ENCODE measurements at regions not wholly inside any gene's neighbourhood (a gene's known extent, or its start where the extent isn't known, plus 50 kb on each side); places are given as distances from the start of the nearest gene placed in this dataset.

DNA sequence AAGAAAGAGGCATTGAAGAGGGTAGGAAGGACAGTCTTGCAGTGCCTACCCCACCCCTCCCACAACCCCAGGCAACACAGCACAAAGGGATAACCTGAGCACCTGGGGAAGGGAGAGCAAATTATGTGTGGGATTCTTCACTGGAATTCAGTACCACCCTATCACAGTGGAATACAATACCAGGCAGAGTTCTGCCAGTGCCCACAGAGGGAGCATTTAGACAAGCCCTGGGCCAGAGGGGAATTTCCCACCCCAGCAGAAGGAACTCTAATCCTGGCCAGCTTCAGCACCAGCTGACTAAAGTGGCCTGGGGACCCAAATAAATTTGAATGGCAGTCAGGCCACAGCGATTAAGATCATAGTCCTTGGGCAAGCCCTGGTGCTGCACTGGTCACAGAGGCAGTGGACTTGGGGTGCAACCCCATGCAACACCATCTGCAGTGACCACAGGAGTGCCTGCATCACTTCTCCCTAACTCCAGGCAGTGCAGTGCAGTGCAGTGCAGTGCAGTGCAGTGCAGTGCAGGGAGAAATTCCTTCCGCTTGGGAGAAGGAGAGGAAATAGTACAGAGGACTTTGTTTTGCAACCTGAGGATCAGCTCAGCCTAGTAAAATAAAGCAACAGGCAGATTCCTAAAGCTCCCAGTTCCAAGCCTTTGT lies 147.8 kb upstream of the SRD5A2 start:
- TF ChIP-seq ZC3H10 (CRISPR knock-in tag; IDR thresholded peaks at IDR 0.05): no peak
- TF ChIP-seq OSR1 (CRISPR knock-in tag; IDR thresholded peaks at IDR 0.05): no peak
- TF ChIP-seq RARB (CRISPR knock-in tag; IDR thresholded peaks at IDR 0.05): no peak
- TF ChIP-seq, protein P1, sequence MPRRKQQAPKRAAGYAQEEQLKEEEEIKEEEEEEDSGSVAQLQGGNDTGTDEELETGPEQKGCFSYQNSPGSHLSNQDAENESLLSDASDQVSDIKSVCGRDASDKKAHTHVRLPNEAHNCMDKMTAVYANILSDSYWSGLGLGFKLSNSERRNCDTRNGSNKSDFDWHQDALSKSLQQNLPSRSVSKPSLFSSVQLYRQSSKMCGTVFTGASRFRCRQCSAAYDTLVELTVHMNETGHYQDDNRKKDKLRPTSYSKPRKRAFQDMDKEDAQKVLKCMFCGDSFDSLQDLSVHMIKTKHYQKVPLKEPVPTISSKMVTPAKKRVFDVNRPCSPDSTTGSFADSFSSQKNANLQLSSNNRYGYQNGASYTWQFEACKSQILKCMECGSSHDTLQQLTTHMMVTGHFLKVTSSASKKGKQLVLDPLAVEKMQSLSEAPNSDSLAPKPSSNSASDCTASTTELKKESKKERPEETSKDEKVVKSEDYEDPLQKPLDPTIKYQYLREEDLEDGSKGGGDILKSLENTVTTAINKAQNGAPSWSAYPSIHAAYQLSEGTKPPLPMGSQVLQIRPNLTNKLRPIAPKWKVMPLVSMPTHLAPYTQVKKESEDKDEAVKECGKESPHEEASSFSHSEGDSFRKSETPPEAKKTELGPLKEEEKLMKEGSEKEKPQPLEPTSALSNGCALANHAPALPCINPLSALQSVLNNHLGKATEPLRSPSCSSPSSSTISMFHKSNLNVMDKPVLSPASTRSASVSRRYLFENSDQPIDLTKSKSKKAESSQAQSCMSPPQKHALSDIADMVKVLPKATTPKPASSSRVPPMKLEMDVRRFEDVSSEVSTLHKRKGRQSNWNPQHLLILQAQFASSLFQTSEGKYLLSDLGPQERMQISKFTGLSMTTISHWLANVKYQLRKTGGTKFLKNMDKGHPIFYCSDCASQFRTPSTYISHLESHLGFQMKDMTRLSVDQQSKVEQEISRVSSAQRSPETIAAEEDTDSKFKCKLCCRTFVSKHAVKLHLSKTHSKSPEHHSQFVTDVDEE (CRISPR knock-in tag; IDR thresholded peaks at IDR 0.05): no peak
- no peak for TF ChIP-seq GLIS3 (CRISPR knock-in tag; IDR thresholded peaks at IDR 0.05)
- TF ChIP-seq, protein P2, sequence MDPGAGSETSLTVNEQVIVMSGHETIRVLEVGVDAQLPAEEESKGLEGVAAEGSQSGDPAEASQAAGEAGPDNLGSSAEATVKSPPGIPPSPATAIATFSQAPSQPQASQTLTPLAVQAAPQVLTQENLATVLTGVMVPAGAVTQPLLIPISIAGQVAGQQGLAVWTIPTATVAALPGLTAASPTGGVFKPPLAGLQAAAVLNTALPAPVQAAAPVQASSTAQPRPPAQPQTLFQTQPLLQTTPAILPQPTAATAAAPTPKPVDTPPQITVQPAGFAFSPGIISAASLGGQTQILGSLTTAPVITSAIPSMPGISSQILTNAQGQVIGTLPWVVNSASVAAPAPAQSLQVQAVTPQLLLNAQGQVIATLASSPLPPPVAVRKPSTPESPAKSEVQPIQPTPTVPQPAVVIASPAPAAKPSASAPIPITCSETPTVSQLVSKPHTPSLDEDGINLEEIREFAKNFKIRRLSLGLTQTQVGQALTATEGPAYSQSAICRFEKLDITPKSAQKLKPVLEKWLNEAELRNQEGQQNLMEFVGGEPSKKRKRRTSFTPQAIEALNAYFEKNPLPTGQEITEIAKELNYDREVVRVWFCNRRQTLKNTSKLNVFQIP (CRISPR knock-in tag; IDR thresholded peaks at IDR 0.05; ENCODE audit: borderline replicate concordance, low read depth): no peak

Data from SK-N-SH treated with all-trans-retinoic acid at 6 μM for 48 hours (cell line).